H9 (cell line): ENCODE measurements at regions not wholly inside any gene's neighbourhood (a gene's known extent, or its start where the extent isn't known, plus 50 kb on each side); places are given as distances from the start of the nearest gene placed in this dataset.

Experiments used
- DNase-seq: peaks from one replicate; pipeline ENCODE4 v3.0.0-alpha.2; 2017
- H2AFZ ChIP-seq: one replicate; pipeline ENCODE4 v1.6.1; 2013; ENCODE audit warnings: mild to moderate bottlenecking, low read length, control low read depth, moderate library complexity
- H2AK5ac ChIP-seq: 2 replicates; pipeline ENCODE4 v1.6.1; 2013; ENCODE audit warnings: low read length, control low read depth, mixed read lengths; ENCODE audit not compliant: insufficient read length
- H2BK120ac ChIP-seq: one replicate; pipeline ENCODE4 v1.6.1; 2013; ENCODE audit warnings: low read depth, mild to moderate bottlenecking, low read length, control low read depth, inconsistent platforms; ENCODE audit not compliant: poor library complexity, severe bottlenecking
- H2BK12ac ChIP-seq: 2 replicates; pipeline ENCODE4 v1.6.1; 2013; ENCODE audit warnings: low read length, control low read depth, mixed read lengths, low read depth; ENCODE audit not compliant: insufficient read length
- H2BK15ac ChIP-seq: 2 replicates; pipeline ENCODE4 v1.6.1; 2013; ENCODE audit warnings: low read depth, low read length, control low read depth
- H2BK20ac ChIP-seq: one replicate; pipeline ENCODE4 v1.6.1; 2013; ENCODE audit warnings: low read depth, mild to moderate bottlenecking, low read length, control low read depth, inconsistent platforms; ENCODE audit not compliant: poor library complexity, severe bottlenecking
- H2BK5ac ChIP-seq: 2 replicates; pipeline ENCODE4 v1.6.1; 2013; ENCODE audit warnings: low read length, control low read depth, mixed read lengths; ENCODE audit not compliant: insufficient read length
- H3K14ac ChIP-seq: 2 replicates; pipeline ENCODE4 v1.6.1; 2013; ENCODE audit warnings: low read length, control low read depth; ENCODE audit not compliant: insufficient read depth
- H3K18ac ChIP-seq: 2 replicates; pipeline ENCODE4 v1.6.1; 2013; ENCODE audit warnings: low read depth, mild to moderate bottlenecking, mixed read lengths, low read length, control low read depth; ENCODE audit not compliant: insufficient read length
- H3K23ac ChIP-seq: 2 replicates; pipeline ENCODE4 v1.6.1; 2013; ENCODE audit warnings: low read length, control low read depth, mixed read lengths, low read depth; ENCODE audit not compliant: insufficient read length
- H3K23me2 ChIP-seq: 2 replicates; pipeline ENCODE4 v1.6.1; 2013; ENCODE audit warnings: low read depth, mild to moderate bottlenecking, mixed read lengths, low read length, control low read depth; ENCODE audit not compliant: insufficient read length, poor library complexity, severe bottlenecking
- H3K27ac ChIP-seq: 2 replicates; pipeline ENCODE4 v1.5.1; 2013; ENCODE audit warnings: low read length, control low read depth, mixed read lengths, low read depth; ENCODE audit not compliant: insufficient read length
- H3K27me3 ChIP-seq: 2 replicates; pipeline ENCODE4 v1.6.1; 2013; ENCODE audit warnings: low read length, control low read depth, inconsistent platforms; ENCODE audit not compliant: insufficient read depth
- H3K4ac ChIP-seq: 2 replicates; pipeline ENCODE4 v1.6.1; 2013; ENCODE audit warnings: low read depth, mild to moderate bottlenecking, control low read depth, inconsistent platforms, low read length, moderate library complexity
- H3K4me1 ChIP-seq: 2 replicates; pipeline ENCODE4 v1.6.1; 2013; ENCODE audit warnings: low read length, control low read depth, inconsistent platforms; ENCODE audit not compliant: insufficient read depth
- H3K4me2 ChIP-seq: 2 replicates; pipeline ENCODE4 v1.6.1; 2013; ENCODE audit warnings: low read length, control low read depth, mixed read lengths; ENCODE audit not compliant: insufficient read length, insufficient read depth
- H3K56ac ChIP-seq: 2 replicates; pipeline ENCODE4 v1.6.1; 2013; ENCODE audit warnings: low read depth, mild to moderate bottlenecking, mixed read lengths, low read length, control low read depth; ENCODE audit not compliant: insufficient read length
- H3K79me1 ChIP-seq: 2 replicates; pipeline ENCODE4 v1.6.1; 2013; ENCODE audit warnings: low read depth, mild to moderate bottlenecking, moderate library complexity, low read length, control low read depth, inconsistent platforms; ENCODE audit not compliant: insufficient read depth, poor library complexity, severe bottlenecking
- H3K79me2 ChIP-seq: 2 replicates; pipeline ENCODE4 v1.6.1; 2013; ENCODE audit warnings: low read length, control low read depth, inconsistent platforms; ENCODE audit not compliant: insufficient read depth
- H3K9ac ChIP-seq: 2 replicates; pipeline ENCODE4 v1.6.1; 2013; ENCODE audit warnings: low read length, control low read depth, mixed read lengths; ENCODE audit not compliant: insufficient read length; ENCODE audit errors: extremely low read depth
- H3K9me3 ChIP-seq: one replicate; pipeline ENCODE4 v1.6.1; 2013; ENCODE audit warnings: low read depth, low read length, inconsistent platforms; ENCODE audit not compliant: control insufficient read depth
- H3T11ph ChIP-seq: one replicate; pipeline ENCODE4 v1.6.1; 2013; ENCODE audit warnings: mild to moderate bottlenecking, low read length, control low read depth, inconsistent platforms
- H4K20me1 ChIP-seq: one replicate; pipeline ENCODE4 v1.6.1; 2013; ENCODE audit not compliant: control insufficient read depth, insufficient read length, insufficient read depth
- H4K5ac ChIP-seq: 2 replicates; pipeline ENCODE4 v1.6.1; 2013; ENCODE audit warnings: low read depth, mild to moderate bottlenecking, mixed read lengths, low read length, control low read depth; ENCODE audit not compliant: insufficient read length
- H4K8ac ChIP-seq: replicated peaks from 2 replicates; pipeline ENCODE4 v1.6.1; 2013; ENCODE audit warnings: low read length, control low read depth, mixed read lengths, low read depth; ENCODE audit not compliant: insufficient read length
- H4K91ac ChIP-seq: 2 replicates; pipeline ENCODE4 v1.6.1; 2013; ENCODE audit warnings: low read depth, mild to moderate bottlenecking, moderate library complexity, mixed read lengths, low read length, control low read depth; ENCODE audit not compliant: insufficient read length
- H3K27ac Mint-ChIP-seq, 3 experiments: 2 replicates in 2 of 3; 3 replicates in 1 of 3; pipeline ENCODE4 v1.8.0; 2020 to 2021; ENCODE audit warnings: mixed read lengths in 3 of 3, mild to moderate bottlenecking in 1 of 3, moderate library complexity in 1 of 3
- H3K27me3 Mint-ChIP-seq: 2 replicates; pipeline ENCODE4 v1.8.0; 2021; ENCODE audit warnings: low read depth, mild to moderate bottlenecking, moderate library complexity, mixed read lengths
- H3K36me3 Mint-ChIP-seq, 3 experiments: 2 replicates in 2 of 3; 3 replicates in 1 of 3; pipeline ENCODE4 v1.8.0; 2020 to 2021; ENCODE audit warnings: low read depth in 3 of 3, mixed read lengths in 3 of 3; ENCODE audit not compliant: insufficient read depth in 1 of 3
- H3K4me1 Mint-ChIP-seq, 2 experiments: 2 replicates each; pipeline ENCODE4 v1.8.0; 2020; ENCODE audit warnings: mixed read lengths in 2 of 2
- H3K4me3 Mint-ChIP-seq, 2 experiments: 2 replicates in 1 of 2; 3 replicates in 1 of 2; pipeline ENCODE4 v1.8.0; 2020 to 2021; ENCODE audit warnings: mild to moderate bottlenecking in 2 of 2, mixed read lengths in 2 of 2, moderate library complexity in 1 of 2
- H3K9me3 Mint-ChIP-seq, 2 experiments: 2 replicates in 1 of 2; 3 replicates in 1 of 2; pipeline ENCODE4 v1.8.0; 2020; ENCODE audit warnings: mild to moderate bottlenecking in 2 of 2, mixed read lengths in 2 of 2, moderate library complexity in 1 of 2
- CTCF ChIP-seq: fragments of 200-600 bp; sonication (generic); conservative IDR thresholded peaks from 3 replicates; pipeline ENCODE4 v1.8.0; 2021; ENCODE audit warnings: antibody characterized with exemption, mild to moderate bottlenecking
- WGBS: extraction: QIAGEN DNeasy Blood & Tissue Kit; methylation state at CpG from one replicate; pipeline ENCODE4 v1.1.7; 2013; ENCODE audit warnings: missing lambda C conversion rate, low lambda C conversion rate, mixed read lengths; ENCODE audit not compliant: insufficient read length; ENCODE audit errors: extremely low coverage; 5-methylcytosine and 5-hydroxymethylcytosine counted together

GRCh38 chr7:32191305-32191704, 121.1 kb upstream of the PDE1C start:
- no peak overlapping the region for H2BK20ac ChIP-seq
- H3K27ac ChIP-seq, result no peak overlapping the region
- H3K23me2 ChIP-seq, result no peaks in the 10 kb centered on the region
- H3K4me1 ChIP-seq, result no peaks in the 10 kb centered on the region
- no CpG with 5 or more reads among the region's 2 CpGs for WGBS
- H3K4me3 Mint-ChIP-seq, result no peak overlapping the region
- no peak overlapping the region for H2BK15ac ChIP-seq
- H3K27me3 ChIP-seq, result no peaks in the 10 kb centered on the region; the same call in 1 of the 2 replicates
- no peaks in the 10 kb centered on the region for H3K79me2 ChIP-seq
- peaks cover 16% of the 10 kb centered on the region for H3K27me3 Mint-ChIP-seq
- H3K4ac ChIP-seq, result no peak overlapping the region
- H2BK5ac ChIP-seq, result no peak overlapping the region
- DNase-seq, result no peak
- H4K8ac ChIP-seq, result no peak overlapping the region
- no peak overlapping the region for H2BK120ac ChIP-seq
- no peak overlapping the region for H3K18ac ChIP-seq
- peaks cover 0 to 2% of the 10 kb centered on the region in 2 experiments; a peak in 2 of 4 replicates for H3K4me1 Mint-ChIP-seq
- H3T11ph ChIP-seq, result no peak overlapping the region
- H3K56ac ChIP-seq, result no peak overlapping the region
- no peak overlapping the region for H3K9ac ChIP-seq
- H2AK5ac ChIP-seq, result no peak overlapping the region
- no peak overlapping the region for H2BK12ac ChIP-seq
- H3K23ac ChIP-seq, result no peak overlapping the region
- no peak overlapping the region for H3K4me2 ChIP-seq
- H3K27ac Mint-ChIP-seq, result no peak overlapping the region
- no peak overlapping the region for H4K91ac ChIP-seq
- no peaks in the 10 kb centered on the region for H3K9me3 ChIP-seq
- peaks cover 19 to 20% of the 10 kb centered on the region in 2 experiments for H3K9me3 Mint-ChIP-seq
- H3K79me1 ChIP-seq, result no peaks in the 10 kb centered on the region
- no peak overlapping the region for H2AFZ ChIP-seq
- H4K20me1 ChIP-seq, result no peaks in the 10 kb centered on the region
- H4K5ac ChIP-seq, result no peak overlapping the region
- TF ChIP-seq CTCF, result no peak
- H3K14ac ChIP-seq, result no peak overlapping the region
- peaks cover 0 to 6% (median 1%) of the 10 kb centered on the region in 3 experiments; a peak in 3 of 7 replicates for H3K36me3 Mint-ChIP-seq
